GM19438 (cell line): ENCODE measurements at regions not wholly inside any gene's neighbourhood (a gene's known extent, or its start where the extent isn't known, plus 50 kb on each side); places are given as distances from the start of the nearest gene placed in this dataset.
"Not testable (repeated sequence)": the region's sequence is repeated elsewhere in the genome, so short reads cannot be mapped to it uniquely, and the experiment has no call there.

Source experiments
- ATAC-seq: cut with Tn5 transposase; IDR thresholded peaks from one replicate; pipeline ENCODE4 v1.9.1; 2021; ENCODE audit warnings: low read depth; ENCODE audit not compliant: unreplicated experiment

GRCh38 chr2:231644426-231644825 is 51.8 kb downstream of the TEX44 start:
- no peak for ATAC-seq

- no peak for ATAC-seq
Measured at GRCh38 chr2:231646476-231646875, 53.8 kb downstream of the TEX44 start.

DNA sequence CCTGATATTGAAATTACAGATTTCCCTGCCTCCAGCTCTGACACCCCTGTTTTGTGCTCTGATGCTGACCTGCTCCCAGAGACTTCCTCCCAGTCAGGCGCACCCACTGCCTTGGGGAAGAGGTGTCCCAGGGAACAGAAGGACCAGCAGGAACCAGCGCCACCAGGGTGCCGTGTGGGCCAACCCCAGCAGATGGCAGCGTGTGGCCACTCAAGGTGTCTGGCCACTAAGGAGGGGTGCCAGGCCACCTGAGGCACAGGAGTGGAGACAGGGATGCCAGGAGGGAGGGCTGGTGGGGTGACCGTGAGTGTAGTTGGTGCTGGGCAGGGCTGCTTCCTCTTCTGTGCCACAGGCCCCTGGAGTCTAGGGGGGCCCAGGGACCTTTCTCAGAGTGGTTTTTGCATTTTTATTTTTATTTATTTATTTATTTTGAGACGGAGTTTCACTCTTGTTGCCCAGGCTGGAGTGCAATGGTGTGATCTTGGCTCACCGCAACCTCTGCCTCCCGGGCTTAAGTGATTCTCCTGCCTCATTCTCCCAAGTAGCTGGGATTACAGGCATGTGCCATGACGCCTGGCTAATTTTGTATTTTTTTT is 56.0 kb downstream of the TEX44 start:
- ATAC-seq, result peak; percentile 83

GRCh38 chr2:231651561-231651960 is 56.8 kb upstream of the PTMA start:
- ATAC-seq, result not testable (repeated sequence)

GRCh38 chr2:231655488-231655887 is 52.8 kb upstream of the PTMA start:
- ATAC-seq, result no peak

DNA sequence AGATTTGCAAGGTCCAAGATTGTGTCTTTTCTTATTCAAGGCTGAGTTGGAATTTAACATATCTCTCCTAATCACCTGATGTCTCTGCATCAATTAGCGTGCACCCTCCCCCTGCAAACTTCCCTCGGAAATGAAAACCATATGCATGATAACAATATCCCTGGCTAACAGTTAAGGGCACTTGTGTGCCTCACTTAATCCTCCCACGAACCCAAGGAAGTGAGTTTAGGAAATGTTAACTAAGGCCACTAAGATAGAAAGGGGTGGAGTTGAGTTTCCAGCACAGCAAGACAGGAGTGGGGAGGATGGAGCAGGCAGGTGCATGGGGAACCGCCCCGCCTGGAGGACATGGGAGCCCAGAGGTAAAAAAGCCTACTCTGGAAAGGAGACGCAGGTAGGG is 52.4 kb upstream of the PTMA start:
- no peak for ATAC-seq
